Aorta (tissue), 5 donors: ENCODE measurements at regions not wholly inside any gene's neighbourhood (a gene's known extent, or its start where the extent isn't known, plus 50 kb on each side); places are given as distances from the start of the nearest gene placed in this dataset.

Experiments
- ATAC-seq: fragments of 200-7000 bp; cut with Tn5 transposase; one replicate; pipeline ENCODE4 v1.9.1; 2022; ENCODE audit warnings: moderate library complexity; ENCODE audit not compliant: low FRiP score
- DNase-seq, 2 donors: peaks; one replicate each; pipeline ENCODE4 v3.0.0-alpha.2; 2020
- H3K27ac ChIP-seq, 2 donors: one replicate each; pipeline ENCODE4 v1.5.1; 2013; ENCODE audit warnings: low read length in 2 of 2, mild to moderate bottlenecking in 2 of 2, moderate library complexity in 2 of 2, control low read depth in 1 of 2, inconsistent platforms in 1 of 2, low read depth in 1 of 2
- H3K27me3 ChIP-seq, 2 donors: one replicate each; pipeline ENCODE4 v1.6.1; 2013; ENCODE audit warnings: control low read depth in 1 of 2, low read length in 1 of 2, mild to moderate bottlenecking in 1 of 2, moderate library complexity in 1 of 2; ENCODE audit not compliant: insufficient read depth in 2 of 2, control insufficient read depth in 1 of 2
- H3K36me3 ChIP-seq, 2 donors: one replicate each; pipeline ENCODE4 v1.6.1; 2013; ENCODE audit warnings: control low read depth in 1 of 2, low read length in 1 of 2, mild to moderate bottlenecking in 1 of 2; ENCODE audit not compliant: insufficient read depth in 2 of 2, control insufficient read depth in 1 of 2
- H3K4me1 ChIP-seq, 2 donors: one replicate each; pipeline ENCODE4 v1.6.1; 2013; ENCODE audit warnings: low read length in 2 of 2, control low read depth in 1 of 2, mild to moderate bottlenecking in 1 of 2, moderate library complexity in 1 of 2; ENCODE audit not compliant: insufficient read depth in 2 of 2, control insufficient read depth in 1 of 2
- H3K4me3 ChIP-seq, 2 donors: one replicate each; pipeline ENCODE4 v1.5.1; 2013; ENCODE audit warnings: low read length in 2 of 2, control low read depth in 1 of 2, mild to moderate bottlenecking in 1 of 2
- H3K9me3 ChIP-seq: one replicate; pipeline ENCODE4 v1.6.1; 2013; ENCODE audit warnings: mild to moderate bottlenecking, low read length; ENCODE audit not compliant: control insufficient read depth
- WGBS, 2 donors: extraction: QIAGEN DNeasy Blood & Tissue Kit; methylation state at CpG; one replicate each; pipeline ENCODE4 v1.1.7; 2013; 5-methylcytosine and 5-hydroxymethylcytosine counted together
- intact Hi-C, 2 donors: fragments of 100-400 bp; cut with DNase I; formaldehyde crosslinking; loops; one replicate each; pipeline versions ENCODE4 v1.14.2 to v1.15.0; 2022
- donor health status: healthy with polysubstance abuse.
- donor health status: Bipolar disorder and iron deficiency.
- donor health status: DM: no; HTN: no; CAD: no.
- donor health status: DM: no; HTN: no; CAD: no.
- donor health status: DM: yes; HTN: yes; CAD: no.

DNA sequence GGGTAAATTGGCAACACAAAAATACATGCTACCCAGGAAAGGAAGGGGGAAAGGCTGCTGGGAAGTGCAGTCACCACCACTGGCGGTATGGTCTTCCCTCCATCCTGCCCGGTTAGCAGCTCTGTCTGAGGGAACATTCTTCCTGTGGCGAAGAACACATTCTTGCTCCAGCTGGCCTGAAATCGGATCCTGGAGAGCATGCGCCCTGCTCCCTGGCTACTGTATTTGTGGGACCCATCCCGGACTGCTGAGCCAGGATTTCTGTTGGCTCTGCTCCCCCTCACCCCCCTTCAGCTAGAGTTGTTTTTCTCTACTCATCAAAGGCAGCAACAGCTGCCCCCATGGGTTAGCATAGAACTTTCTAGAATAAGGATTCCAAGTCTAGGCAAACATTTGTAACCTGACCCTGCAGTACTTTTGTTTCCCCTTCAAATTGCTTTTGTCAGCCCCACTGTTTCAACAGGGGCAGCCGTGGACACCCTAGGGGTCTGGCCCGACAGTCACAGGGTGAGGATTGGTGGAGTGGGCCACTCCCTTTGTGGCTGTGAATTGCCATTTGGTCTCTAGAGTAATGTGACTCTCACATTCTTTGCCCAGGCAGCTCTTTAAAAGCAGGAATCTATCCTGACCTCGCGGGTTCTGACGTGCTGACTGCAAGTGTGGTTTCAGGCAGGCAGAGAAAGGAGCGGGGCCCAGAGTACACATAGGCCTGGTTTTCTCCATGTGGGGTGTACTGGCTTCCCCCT, 157.7 kb downstream of the TOMM20 start:
- H3K27ac ChIP-seq, result peak overlapping the region; percentile 90 to 98
- H3K9me3 ChIP-seq, result no peaks in the 10 kb centered on the region
- DNase-seq (peak; percentile 86 to 91), ATAC-seq (peak; percentile 87)
- no peak overlapping the region for H3K4me3 ChIP-seq
- intact Hi-C loops, result loop anchor here (5.0 kb wide), 3 partner anchors 54 to 359 kb away; partner anchors contain the start of gene IRF2BP2 (in 1 of the 2)
- H3K36me3 ChIP-seq, result no peaks in the 10 kb centered on the region
- H3K4me1 ChIP-seq, result peaks cover 0 to 7% of the 10 kb centered on the region in 2 donors
- H3K27me3 ChIP-seq, result no peaks in the 10 kb centered on the region
- 5% methylated on average over 12 of the region's 12 CpGs for WGBS, 2 donors

DNA sequence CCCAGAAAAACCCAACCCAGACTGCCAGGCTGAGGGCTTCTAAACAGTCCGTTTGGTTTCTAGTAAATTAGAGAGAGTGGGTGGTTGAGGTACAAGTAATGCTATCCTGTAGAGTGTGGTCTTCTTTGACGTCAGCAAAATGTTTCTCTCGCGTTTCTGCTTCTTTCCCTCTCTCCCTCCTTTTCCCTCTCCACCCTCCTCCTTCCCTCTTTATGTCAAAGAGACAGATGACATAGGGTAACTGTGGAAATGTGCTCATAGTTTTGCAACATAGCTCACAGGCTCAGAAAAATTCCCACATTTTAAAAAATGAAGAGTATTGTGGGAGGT, 158.3 kb downstream of the TOMM20 start:
- no peaks in the 10 kb centered on the region for H3K36me3 ChIP-seq
- peak overlapping the region; percentile 90 to 98 for H3K27ac ChIP-seq
- no peaks in the 10 kb centered on the region for H3K27me3 ChIP-seq
- peak; percentile 61 for ATAC-seq
- intact Hi-C loops, result loop anchor here (5.0 kb wide), 3 partner anchors 53 to 358 kb away; partner anchors contain the start of gene IRF2BP2 (in 1 of the 2)
- H3K9me3 ChIP-seq, result no peaks in the 10 kb centered on the region
- no peak overlapping the region for H3K4me3 ChIP-seq
- WGBS, 2 donors, result 0 to 3% methylated on average over 4 of the region's 4 CpGs
- DNase-seq, result no peak
- peaks cover 0 to 7% of the 10 kb centered on the region in 2 donors for H3K4me1 ChIP-seq

DNA sequence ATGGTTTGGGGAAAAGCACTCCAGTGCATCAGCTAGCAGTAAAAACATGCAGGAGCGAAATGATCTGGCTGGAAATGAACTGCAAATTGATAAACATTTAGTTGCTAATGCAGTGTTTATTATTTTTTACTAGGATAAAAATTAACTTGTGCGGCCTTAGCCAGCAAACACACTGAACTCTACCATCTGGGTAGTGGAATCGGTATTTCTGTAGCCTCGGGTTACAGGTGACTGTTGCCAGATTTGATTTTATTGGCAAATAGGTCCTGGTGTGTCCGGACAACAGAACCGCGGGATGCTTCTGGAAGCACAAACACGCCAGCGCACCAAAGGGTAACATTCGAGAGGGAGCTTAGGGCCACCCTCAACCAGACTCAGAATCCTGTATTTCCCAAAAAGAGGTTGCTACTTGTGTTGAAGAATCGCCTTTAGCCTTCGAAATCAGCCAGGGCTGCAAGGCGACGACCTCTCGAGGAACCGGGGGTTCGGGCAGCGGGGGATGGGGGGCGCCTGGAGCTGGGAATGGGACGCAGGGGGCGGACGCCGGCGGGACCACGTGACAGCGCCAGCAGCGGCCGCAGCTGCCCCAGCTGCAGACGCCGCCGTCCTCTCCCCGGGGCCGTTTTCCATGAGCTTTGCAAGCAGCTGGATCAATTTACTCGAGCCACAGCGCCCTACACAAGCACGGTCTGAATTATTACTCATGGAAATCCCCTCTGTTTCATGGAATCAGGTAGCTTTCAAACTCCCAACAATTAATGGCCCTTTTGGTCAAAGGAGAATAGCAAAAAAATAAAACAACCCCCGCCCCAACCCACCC, 158.8 kb downstream of the TOMM20 start:
- 3 to 4% methylated on average over 36 to 37 of the region's 37 CpGs for WGBS, 2 donors
- H3K4me1 ChIP-seq, result peaks cover 0 to 7% of the 10 kb centered on the region in 2 donors

DNA sequence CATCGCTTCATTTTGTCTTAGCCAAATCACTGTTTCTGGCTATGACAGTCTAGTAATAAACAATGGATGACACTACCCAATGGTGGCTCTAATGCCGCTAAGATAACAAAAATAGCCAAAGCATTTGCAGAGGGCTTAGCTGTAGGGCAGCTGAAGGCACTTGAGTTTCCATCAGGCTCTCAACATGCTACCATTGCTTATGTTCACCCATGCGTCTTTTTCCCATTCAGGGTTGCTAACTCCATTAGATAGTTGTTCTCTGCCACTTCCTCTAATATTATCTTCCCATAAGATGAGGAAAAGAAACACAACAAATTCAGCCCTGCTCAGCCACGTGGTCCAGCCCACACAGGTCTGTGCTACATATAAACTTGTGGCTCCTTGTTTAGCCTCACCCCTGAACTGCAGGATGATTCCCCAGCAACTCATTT, 159.6 kb downstream of the TOMM20 start:
- H3K4me1 ChIP-seq, result peaks cover 0 to 7% of the 10 kb centered on the region in 2 donors
- no peaks in the 10 kb centered on the region for H3K36me3 ChIP-seq
- 70 to 73% methylated on average over 4 of the region's 4 CpGs for WGBS, 2 donors
- peak overlapping the region; percentile 30 to 90 for H3K27ac ChIP-seq
- intact Hi-C loops, result no loop called here
- H3K9me3 ChIP-seq, result no peaks in the 10 kb centered on the region
- H3K4me3 ChIP-seq, result no peak overlapping the region
- ATAC-seq (no peak), DNase-seq (no peak)
- no peaks in the 10 kb centered on the region for H3K27me3 ChIP-seq

More for the DNA sequence above, 158.8 kb downstream of the TOMM20 start:
- H3K27me3 ChIP-seq, result no peaks in the 10 kb centered on the region
- H3K27ac ChIP-seq, result peak overlapping the region; percentile 90 to 98
- peak; percentile 73 for ATAC-seq
- intact Hi-C loops, result loop anchor here (5.0 kb wide), 3 partner anchors 52 to 357 kb away; partner anchors contain the start of gene IRF2BP2 (in 1 of the 2)
- H3K4me3 ChIP-seq, result no peak overlapping the region
- no peaks in the 10 kb centered on the region for H3K9me3 ChIP-seq
- peak; percentile 76 to 87 for DNase-seq
- no peaks in the 10 kb centered on the region for H3K36me3 ChIP-seq

DNA sequence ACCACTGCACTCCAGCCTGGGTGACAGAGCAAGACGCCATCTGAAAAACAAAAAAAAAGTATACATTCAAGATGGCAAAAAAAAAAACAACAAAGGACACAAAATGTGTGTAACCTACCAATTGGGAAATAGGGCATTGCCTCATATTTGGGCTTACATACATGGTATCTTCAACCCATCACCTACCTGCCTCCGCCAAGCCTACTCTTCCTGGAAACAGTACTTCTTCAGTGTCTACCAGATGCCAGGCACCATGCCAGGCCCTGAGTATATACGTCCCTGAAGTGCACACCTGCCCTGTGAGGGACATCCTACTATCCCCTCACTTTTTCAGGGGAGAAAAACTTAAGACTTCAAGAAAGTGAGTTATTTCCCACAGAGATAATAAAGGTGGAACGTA, 160.2 kb downstream of the TOMM20 start:
- Histone ChIP-seq H3K9me3 (no peaks in the 10 kb centered on the region), H3K36me3 (no peaks in the 10 kb centered on the region), H3K27me3 (no peaks in the 10 kb centered on the region), H3K4me3 (no peak overlapping the region), H3K27ac (no peak overlapping the region), H3K4me1 (peaks cover 0 to 7% of the 10 kb centered on the region in 2 donors)
- no peak for DNase-seq
- 90 to 91% methylated on average over 4 of the region's 4 CpGs for WGBS, 2 donors
- intact Hi-C loops, result no loop called here
- ATAC-seq, result no peak

DNA sequence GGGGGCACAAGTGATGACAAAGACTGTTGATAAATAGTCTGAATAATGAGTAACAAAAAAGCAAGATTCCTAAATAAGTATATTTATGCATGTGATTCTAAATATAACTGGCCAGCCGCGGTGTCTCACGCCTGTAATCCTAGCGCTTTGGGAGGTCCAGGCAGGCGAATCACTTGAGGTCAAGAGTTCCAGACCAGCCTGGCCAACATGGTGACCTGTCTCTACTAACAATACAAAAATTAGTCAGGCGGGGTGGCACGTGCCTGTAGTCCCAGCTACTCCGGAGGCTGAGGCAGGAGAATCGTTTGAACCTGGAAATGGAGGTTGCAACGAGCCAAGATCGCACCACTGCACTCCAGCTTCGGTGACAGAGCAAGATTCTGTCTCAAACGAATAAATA, 161.5 kb downstream of the TOMM20 start:
- H3K27me3 ChIP-seq, result no peaks in the 10 kb centered on the region
- intact Hi-C loops, result no loop called here
- H3K36me3 ChIP-seq, result no peaks in the 10 kb centered on the region
- H3K27ac ChIP-seq, result no peak overlapping the region
- DNase-seq (no peak), ATAC-seq (no peak)
- 96% methylated on average over 13 of the region's 13 CpGs for WGBS, 2 donors
- H3K9me3 ChIP-seq, result no peaks in the 10 kb centered on the region
- no peak overlapping the region for H3K4me3 ChIP-seq
- peaks cover 0 to 7% of the 10 kb centered on the region in 2 donors for H3K4me1 ChIP-seq

DNA sequence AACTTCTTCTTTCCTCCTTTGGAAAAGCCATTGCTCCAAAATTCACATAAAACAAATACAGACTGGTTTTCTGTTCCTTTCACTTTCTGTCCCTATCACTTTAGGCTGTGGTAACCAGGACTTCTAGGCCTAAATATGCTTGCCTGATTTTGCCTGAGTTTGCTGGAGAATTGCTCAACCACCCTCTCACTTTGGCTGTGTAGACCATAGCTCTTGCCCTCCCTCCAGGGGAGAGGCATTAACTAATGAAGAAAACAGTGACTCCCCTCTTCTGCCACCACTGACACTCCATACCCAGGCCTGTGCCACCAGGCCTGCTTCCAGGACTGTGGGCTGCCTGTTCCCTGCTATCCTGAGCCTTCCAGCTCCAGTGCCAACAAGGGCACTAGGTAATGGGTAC, 163.5 kb downstream of the TOMM20 start:
- no peak for ATAC-seq
- H3K27ac ChIP-seq, result no peak overlapping the region
- H3K9me3 ChIP-seq, result no peaks in the 10 kb centered on the region
- peaks cover 3 to 12% of the 10 kb centered on the region in 2 donors for H3K4me1 ChIP-seq
- H3K27me3 ChIP-seq, result no peaks in the 10 kb centered on the region
- no peak for DNase-seq
- intact Hi-C loops, result no loop called here
- no peaks in the 10 kb centered on the region for H3K36me3 ChIP-seq
- no peak overlapping the region for H3K4me3 ChIP-seq

DNA sequence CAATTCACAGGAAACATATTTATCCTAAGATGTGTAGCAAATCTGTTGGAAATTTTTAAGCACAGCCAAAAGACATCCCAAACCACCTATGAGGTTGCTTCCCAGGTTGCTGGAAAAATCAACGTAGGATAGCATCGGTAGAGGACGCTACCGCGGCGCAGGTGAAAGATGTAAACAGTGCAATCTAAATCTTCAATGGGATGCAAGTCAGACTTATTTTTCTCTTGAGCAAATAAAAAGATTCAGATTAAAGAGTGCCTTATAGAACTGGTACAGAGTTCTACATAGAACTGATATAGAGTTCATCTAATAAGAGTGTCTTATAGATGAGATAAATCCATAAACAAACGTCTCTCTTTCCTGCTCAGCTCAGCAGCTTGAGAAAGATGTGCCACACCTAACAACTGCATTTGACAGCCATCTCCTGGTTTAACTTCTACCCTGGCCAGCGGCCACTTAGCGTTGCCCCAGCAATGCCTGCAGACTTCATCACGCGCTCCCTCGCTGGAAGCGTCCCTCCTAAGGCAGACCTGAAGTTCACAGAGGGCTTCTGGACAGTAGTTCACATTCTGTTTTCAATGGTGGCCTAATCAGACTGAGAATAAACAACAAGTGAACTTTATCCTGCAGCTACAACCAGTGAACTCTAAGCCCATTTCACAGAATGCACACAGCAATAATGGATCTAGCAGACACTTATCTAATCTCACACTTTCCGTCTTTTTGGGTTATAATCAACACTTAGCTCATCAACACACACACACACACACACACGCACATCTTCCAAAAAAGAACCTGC, 164.5 kb downstream of the TOMM20 start:
- H3K9me3 ChIP-seq, result no peaks in the 10 kb centered on the region
- DNase-seq (no peak), ATAC-seq (no peak)
- peak overlapping the region in 1 of 2 donors; percentile 55 for H3K27ac ChIP-seq
- peaks cover 3 to 9% of the 10 kb centered on the region in 2 donors for H3K4me1 ChIP-seq
- no peak overlapping the region for H3K4me3 ChIP-seq
- H3K27me3 ChIP-seq, result no peaks in the 10 kb centered on the region
- H3K36me3 ChIP-seq, result no peaks in the 10 kb centered on the region
- 56 to 68% methylated on average over 15 of the region's 15 CpGs for WGBS, 2 donors
- intact Hi-C loops, result loop anchor here in 1 of 2 donors (5.0 kb wide), 1 partner anchor 37 kb away; no protein-coding TSS in a partner anchor
